ENCODE measurements at regions not wholly inside any gene's neighbourhood (a gene's known extent, or its start where the extent isn't known, plus 50 kb on each side); places are given as distances from the start of the nearest gene placed in this dataset.

GRCh38 chr3:38985581-38985980 lies 66.2 kb downstream of the SCN11A start:
- H3K27ac ChIP-seq (ENCODE audit: insufficient read depth, low read depth, low read length), result no peak overlapping the region
- H3K36me3 ChIP-seq (ENCODE audit: control insufficient read depth in 2 of 2, extremely low read depth in 1 of 2, insufficient read depth in 2 of 2, low read length in 2 of 2), result no peaks in the 10 kb centered on the region
- H3K9me1 ChIP-seq (replicated peaks; ENCODE audit: control insufficient read depth, extremely low read depth, insufficient read depth, low read length), result no peaks in the 10 kb centered on the region
- FAIRE-seq (no peak), DNase-seq (ENCODE audit: low read depth, low spot score) (no peak)
- no TSS peak for BruUV-seq (replicated peaks)
- no peaks in the 10 kb centered on the region for H3K9me3 ChIP-seq (replicated peaks; ENCODE audit: control insufficient read depth, insufficient read depth, low read length)
- no peak overlapping the region for H3K4me2 ChIP-seq (ENCODE audit: insufficient read depth, low read length)
- no peak overlapping the region for H3K9ac ChIP-seq (replicated peaks; ENCODE audit: extremely low read depth, insufficient read depth, low read length)
- intact Hi-C loops (cut with micrococcal nuclease), result no loop called here
- no peaks in the 10 kb centered on the region for H3K79me2 ChIP-seq (ENCODE audit: control insufficient read depth, insufficient read depth, low read length)
- dilution Hi-C loops (cut with MboI; ENCODE audit: extremely low pct_ligation_motif_present, low sequenced_read_pairs), result no loop called here
- no peaks in the 10 kb centered on the region for H4K20me1 ChIP-seq (replicated peaks; ENCODE audit: control insufficient read depth, extremely low read depth, insufficient read depth, low read length)
- H2AFZ ChIP-seq (ENCODE audit: low read depth, low read length), result no peak overlapping the region
- H3K4me1 ChIP-seq (ENCODE audit: control insufficient read depth, extremely low read depth, insufficient read depth, low read length), result peaks cover 6% of the 10 kb centered on the region
- H3K27me3 ChIP-seq (ENCODE audit: control insufficient read depth in 2 of 2, insufficient read depth in 2 of 2, low read length in 2 of 2), result peaks cover 0 to 1% of the 10 kb centered on the region in 2 experiments
- POLR2A ChIA-PET, result no interaction called here
- CTCF ChIA-PET, result interaction anchor here (1.0 to 3.1 kb wide), 2 partner anchors 10 to 14 kb away, joined by 3 to 18 read pairs; no protein-coding TSS in a partner anchor
- no peak overlapping the region for H3K4me3 ChIP-seq (replicated peaks in 1 of 3; ENCODE audit: insufficient read depth in 1 of 3, low read depth in 1 of 3, low read length in 3 of 3)
- TF ChIP-seq MYC (IDR thresholded peaks at IDR 0.05; ENCODE audit: low read depth, low read length) (no peak), FOS (IDR thresholded peaks at IDR 0.05; ENCODE audit: borderline replicate concordance, insufficient read depth, low read length) (peak; percentile 31), POLR2AphosphoS5 (IDR thresholded peaks at IDR 0.05; ENCODE audit: insufficient read depth, low read depth, low read length) (no peak)
- TF ChIP-seq, protein P1, sequence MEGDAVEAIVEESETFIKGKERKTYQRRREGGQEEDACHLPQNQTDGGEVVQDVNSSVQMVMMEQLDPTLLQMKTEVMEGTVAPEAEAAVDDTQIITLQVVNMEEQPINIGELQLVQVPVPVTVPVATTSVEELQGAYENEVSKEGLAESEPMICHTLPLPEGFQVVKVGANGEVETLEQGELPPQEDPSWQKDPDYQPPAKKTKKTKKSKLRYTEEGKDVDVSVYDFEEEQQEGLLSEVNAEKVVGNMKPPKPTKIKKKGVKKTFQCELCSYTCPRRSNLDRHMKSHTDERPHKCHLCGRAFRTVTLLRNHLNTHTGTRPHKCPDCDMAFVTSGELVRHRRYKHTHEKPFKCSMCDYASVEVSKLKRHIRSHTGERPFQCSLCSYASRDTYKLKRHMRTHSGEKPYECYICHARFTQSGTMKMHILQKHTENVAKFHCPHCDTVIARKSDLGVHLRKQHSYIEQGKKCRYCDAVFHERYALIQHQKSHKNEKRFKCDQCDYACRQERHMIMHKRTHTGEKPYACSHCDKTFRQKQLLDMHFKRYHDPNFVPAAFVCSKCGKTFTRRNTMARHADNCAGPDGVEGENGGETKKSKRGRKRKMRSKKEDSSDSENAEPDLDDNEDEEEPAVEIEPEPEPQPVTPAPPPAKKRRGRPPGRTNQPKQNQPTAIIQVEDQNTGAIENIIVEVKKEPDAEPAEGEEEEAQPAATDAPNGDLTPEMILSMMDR (IDR thresholded peaks at IDR 0.05; ENCODE audit: extremely low read depth in 1 of 2, insufficient read depth in 1 of 2, low read depth in 1 of 2, low read length in 2 of 2), result no peak

DNA sequence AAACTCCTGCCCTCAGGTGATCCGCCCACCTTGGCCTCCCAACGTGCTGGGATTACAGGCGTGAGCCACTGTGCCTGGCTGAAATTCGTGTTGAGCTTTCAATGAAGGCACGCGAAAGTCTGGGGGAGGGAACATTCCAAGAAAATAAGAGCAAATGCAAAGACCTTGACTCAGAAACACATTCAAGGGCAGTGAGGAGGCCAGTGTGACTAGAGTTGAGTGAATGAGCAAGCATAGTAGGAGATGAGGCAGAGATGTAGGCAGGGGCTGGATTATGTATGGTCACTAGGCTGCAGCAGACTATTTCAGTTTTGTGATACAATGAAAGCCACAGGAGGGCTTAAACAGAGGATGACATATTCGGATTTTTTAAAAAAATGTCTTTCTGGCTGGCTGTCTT lies 67.0 kb downstream of the SCN11A start:
- CTCF ChIA-PET, result interaction anchor here (0.7 to 3.1 kb wide), 6 partner anchors 7 to 245 kb away, joined by 3 to 18 read pairs (median 5); no protein-coding TSS in a partner anchor
- no peak overlapping the region for H3K27ac ChIP-seq (ENCODE audit: insufficient read depth, low read depth, low read length)
- BruUV-seq (replicated peaks), result no TSS peak

More for the DNA sequence above, 67.0 kb downstream of the SCN11A start:
- POLR2A ChIA-PET, result no interaction called here
- Histone ChIP-seq H3K4me2 (ENCODE audit: insufficient read depth, low read length) (no peak overlapping the region), H3K79me2 (ENCODE audit: control insufficient read depth, insufficient read depth, low read length) (no peaks in the 10 kb centered on the region), H3K4me3 (replicated peaks in 1 of 3; ENCODE audit: insufficient read depth in 1 of 3, low read depth in 1 of 3, low read length in 3 of 3) (no peak overlapping the region), H3K9me1 (replicated peaks; ENCODE audit: control insufficient read depth, extremely low read depth, insufficient read depth, low read length) (no peaks in the 10 kb centered on the region), H4K20me1 (replicated peaks; ENCODE audit: control insufficient read depth, extremely low read depth, insufficient read depth, low read length) (no peaks in the 10 kb centered on the region), H3K4me1 (ENCODE audit: control insufficient read depth, extremely low read depth, insufficient read depth, low read length) (no peaks in the 10 kb centered on the region), H2AFZ (ENCODE audit: low read depth, low read length) (no peak overlapping the region), H3K9ac (replicated peaks; ENCODE audit: extremely low read depth, insufficient read depth, low read length) (no peak overlapping the region), H3K36me3 (ENCODE audit: control insufficient read depth in 2 of 2, extremely low read depth in 1 of 2, insufficient read depth in 2 of 2, low read length in 2 of 2) (no peaks in the 10 kb centered on the region), H3K9me3 (replicated peaks; ENCODE audit: control insufficient read depth, insufficient read depth, low read length) (no peaks in the 10 kb centered on the region), H3K27me3 (ENCODE audit: control insufficient read depth in 2 of 2, insufficient read depth in 2 of 2, low read length in 2 of 2) (peaks cover 0 to 1% of the 10 kb centered on the region in 2 experiments)
- intact Hi-C loops (cut with micrococcal nuclease) (no loop called here), dilution Hi-C loops (cut with MboI; ENCODE audit: extremely low pct_ligation_motif_present, low sequenced_read_pairs) (no loop called here)
- DNase-seq (ENCODE audit: low read depth, low spot score), result no peak
- TF ChIP-seq GATA2 (IDR thresholded peaks at IDR 0.05; ENCODE audit: insufficient read depth, insufficient read length, low read depth, low read length), result no peak
- no peak for TF ChIP-seq MAX (IDR thresholded peaks at IDR 0.05; ENCODE audit: insufficient read depth, insufficient read length)
- no peak for TF ChIP-seq FOS (IDR thresholded peaks at IDR 0.05; ENCODE audit: borderline replicate concordance, insufficient read depth, low read length)
- TF ChIP-seq POLR2A (IDR thresholded peaks at IDR 0.05; ENCODE audit: low read depth, low read length), result no peak
- TF ChIP-seq JUN (IDR thresholded peaks at IDR 0.05; ENCODE audit: borderline replicate concordance, insufficient read depth, insufficient read length, low read depth), result no peak
- TF ChIP-seq MYC (IDR thresholded peaks at IDR 0.05; ENCODE audit: low read depth, low read length), result no peak
- TF ChIP-seq POLR2AphosphoS5 (IDR thresholded peaks at IDR 0.05; ENCODE audit: insufficient read depth, low read depth, low read length), result no peak
- TF ChIP-seq, protein P1 (IDR thresholded peaks at IDR 0.05; ENCODE audit: extremely low read depth in 1 of 2, insufficient read depth in 1 of 2, low read depth in 1 of 2, low read length in 2 of 2), result no peak
- TF ChIP-seq EZH2 (IDR thresholded peaks at IDR 0.05; ENCODE audit: borderline replicate concordance, low read depth, low read length, severe bottlenecking), result no peak
- no peak for FAIRE-seq
